Endothelial cell of hepatic sinusoid (primary cell): ENCODE measurements at regions not wholly inside any gene's neighbourhood (a gene's known extent, or its start where the extent isn't known, plus 50 kb on each side); places are given as distances from the start of the nearest gene placed in this dataset.
"Not testable (repeated sequence)": the region's sequence is repeated elsewhere in the genome, so short reads cannot be mapped to it uniquely, and the experiment has no call there.

Experiments used
- in situ Hi-C: cut with HindIII; loops from 2 replicates; pipeline ENCODE4 v1.10.0; 2017; ENCODE audit warnings: low sequenced_read_pairs

DNA sequence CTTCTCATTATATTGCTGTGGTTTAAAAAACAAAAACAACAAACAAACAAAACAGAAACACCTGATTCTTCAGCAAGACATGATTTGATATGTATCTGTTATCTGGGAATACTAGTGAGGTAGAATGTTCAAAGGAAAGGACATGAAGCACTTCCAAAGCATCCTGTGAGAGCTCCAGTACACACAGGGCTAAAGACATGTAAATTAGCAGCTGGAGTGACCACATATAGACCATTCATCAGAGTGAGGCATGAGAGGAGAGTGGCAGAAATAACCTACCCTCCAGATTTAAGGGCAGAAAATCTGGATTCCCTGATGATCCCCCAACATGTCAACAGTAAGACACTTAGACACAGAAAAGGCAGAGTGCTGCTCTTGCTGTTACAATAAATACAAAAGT lies 260.5 kb upstream of the CHRM3 start:
- in situ Hi-C loops: no loop called here

DNA sequence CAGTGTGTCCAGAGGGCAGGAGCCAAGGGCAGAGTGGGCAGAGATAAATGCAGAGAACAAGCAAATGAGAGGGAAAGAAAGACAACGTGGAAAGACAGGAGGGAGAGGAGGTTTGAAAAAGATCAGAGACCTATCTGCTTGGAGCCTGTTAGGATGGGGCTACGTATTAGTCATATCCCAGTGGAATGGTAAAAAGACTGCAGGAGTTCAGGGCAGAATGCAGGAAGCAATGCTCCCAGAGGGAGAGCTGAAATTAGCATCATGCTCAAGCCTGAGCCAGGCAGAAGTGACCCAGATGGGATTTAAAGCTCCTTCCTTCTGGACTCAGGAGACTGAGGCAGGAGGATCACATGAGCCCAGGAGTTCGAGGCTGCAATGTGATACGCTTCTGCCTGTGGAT lies 261.3 kb upstream of the CHRM3 start:
- in situ Hi-C loops: no loop called here

DNA sequence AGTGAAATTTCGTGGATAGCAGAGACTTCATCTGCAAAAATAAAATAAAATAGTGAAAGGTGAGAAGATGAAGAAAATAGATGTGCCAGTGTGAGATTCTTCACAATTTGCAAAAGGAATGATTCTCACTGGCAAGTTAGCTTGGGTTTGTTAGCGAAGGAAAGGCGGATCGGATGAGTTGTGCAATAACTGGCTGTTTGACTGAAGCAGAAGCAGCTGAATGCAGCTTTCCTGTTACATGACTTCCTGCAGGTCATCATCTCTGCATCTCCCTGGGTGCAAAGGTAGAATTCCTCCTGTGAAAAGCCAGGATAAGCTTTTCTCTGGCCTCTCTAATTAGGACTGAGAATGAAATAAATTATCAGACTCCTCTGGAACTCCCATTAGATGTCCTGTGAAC lies 263.1 kb upstream of the CHRM3 start:
- in situ Hi-C loops: loop anchor here (5.0 kb wide), 1 partner anchor 44 kb away; no protein-coding TSS in a partner anchor

DNA sequence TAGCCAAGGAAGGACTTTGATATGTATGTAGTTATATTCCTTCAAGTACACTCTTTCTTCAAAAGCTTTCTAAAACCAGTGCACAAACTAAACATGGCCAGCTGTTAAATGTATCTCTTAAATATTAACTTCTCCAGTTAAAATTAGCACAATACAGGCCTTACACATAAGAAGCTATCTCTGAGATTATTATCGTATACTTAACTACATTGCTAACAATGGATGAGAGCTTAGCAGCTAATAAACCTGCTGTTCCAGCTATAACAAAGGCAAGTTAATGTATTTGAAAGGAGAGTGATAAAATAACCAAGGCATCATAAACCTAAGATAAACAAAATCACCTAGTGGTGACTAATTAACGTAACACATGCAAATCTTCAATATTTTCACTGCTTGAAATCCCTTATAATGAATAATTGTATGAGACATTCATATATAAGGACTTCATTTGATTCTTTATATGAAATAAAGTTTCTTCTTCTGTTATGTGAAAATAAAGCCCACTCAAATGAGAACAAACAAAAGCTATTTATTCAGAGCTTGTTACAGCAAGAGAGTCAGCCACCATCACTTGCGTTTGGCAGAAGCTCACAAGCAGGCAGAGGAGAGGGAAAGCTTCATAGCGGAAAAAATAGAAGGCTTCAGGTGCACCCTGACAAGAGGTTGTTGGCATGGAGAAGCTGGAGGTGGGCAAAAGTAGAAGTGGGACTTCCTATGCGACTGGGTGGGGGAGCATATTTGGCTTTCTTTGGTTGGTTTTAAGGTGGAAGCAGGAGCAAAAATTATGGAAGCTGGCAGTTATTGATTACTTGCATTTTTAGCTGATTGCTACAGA lies 274.1 kb upstream of the CHRM3 start:
- in situ Hi-C loops: no loop called here

DNA sequence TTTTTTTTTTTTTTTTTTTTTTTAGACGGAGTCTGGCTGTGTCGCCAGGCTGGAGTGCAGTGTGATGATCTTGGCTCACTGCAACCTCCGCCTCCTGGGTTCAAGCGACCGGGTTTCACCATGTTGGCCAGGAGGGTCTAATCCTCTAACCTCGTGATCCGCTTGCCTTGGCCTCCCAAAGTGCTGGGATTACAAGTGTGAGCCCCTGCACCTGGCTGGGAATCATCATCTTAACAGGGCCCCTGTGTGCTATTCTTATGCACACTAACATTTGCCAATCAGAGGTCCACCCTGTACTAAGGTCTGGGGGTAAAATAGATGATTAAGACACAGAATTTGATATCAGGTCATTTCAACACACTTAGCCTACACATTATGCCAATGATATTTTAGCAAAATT lies 278.7 kb upstream of the CHRM3 start:
- in situ Hi-C loops: no loop called here

DNA sequence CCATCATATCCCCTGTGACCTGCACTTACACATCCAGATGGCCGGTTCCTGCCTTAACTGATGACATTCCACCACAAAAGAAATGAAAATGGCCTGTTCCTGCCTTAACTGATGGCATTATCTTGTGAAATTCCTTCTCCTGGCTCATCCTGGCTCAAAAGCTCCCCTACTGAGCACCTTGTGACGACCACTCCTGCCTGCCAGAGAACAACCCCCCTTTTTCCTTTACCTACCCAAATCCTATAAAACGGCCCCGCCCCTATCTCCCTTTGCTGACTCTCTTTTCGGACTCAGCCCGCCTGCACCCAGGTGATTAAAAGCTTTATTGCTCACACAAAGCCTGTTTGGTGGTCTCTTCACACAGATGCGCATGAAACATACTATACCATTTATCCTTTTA lies 279.7 kb upstream of the CHRM3 start:
- in situ Hi-C loops: not testable (repeated sequence)

DNA sequence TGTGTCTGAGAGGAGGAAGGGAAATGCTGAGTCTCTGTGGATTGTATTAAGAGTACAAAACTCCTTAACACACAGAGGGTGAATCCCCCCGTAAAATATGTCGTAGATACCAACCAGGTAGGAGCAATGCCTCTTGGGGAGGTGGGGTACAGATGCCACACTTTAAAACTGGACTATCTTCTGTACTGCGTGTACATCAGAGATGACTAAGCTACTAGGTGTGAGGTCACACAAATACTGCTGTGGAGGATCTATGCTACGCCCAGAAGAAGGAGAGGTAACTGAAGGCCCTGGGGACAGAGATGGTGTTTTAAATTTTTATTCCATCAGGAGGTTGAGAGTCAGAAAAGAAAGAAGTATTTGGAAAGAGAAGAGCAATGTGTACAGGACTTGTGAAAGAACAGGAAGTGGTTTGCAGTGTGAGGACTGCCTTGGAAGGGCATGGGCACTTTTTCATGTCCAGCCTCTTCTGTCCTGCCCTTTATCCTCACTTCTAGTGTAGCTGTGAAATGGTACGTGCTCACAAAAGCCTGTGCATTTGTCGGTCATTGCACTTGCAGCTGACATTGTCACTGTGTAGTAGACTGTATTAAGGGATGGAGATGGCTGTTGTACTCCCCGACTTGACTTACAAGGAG lies 287.8 kb upstream of the CHRM3 start:
- in situ Hi-C loops: no loop called here

DNA sequence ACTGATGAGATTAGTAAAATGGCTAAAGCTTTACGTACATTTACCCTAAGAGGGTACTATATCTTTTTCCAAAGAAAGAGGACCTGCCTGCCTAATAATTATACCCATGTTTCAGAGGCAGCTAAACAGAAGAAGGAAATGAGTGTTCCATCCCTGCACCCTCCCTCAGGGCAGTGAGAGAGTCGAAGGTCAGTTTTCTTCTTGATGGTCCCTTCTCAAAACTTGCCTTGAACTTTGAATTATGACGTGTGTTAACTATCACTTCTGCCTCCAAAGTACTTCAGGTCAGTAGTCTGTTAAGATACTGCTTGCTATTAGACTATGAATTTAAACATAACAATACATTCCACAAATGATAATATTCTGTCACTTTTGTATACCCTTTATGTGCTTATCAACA lies 294.8 kb upstream of the CHRM3 start:
- in situ Hi-C loops: no loop called here

DNA sequence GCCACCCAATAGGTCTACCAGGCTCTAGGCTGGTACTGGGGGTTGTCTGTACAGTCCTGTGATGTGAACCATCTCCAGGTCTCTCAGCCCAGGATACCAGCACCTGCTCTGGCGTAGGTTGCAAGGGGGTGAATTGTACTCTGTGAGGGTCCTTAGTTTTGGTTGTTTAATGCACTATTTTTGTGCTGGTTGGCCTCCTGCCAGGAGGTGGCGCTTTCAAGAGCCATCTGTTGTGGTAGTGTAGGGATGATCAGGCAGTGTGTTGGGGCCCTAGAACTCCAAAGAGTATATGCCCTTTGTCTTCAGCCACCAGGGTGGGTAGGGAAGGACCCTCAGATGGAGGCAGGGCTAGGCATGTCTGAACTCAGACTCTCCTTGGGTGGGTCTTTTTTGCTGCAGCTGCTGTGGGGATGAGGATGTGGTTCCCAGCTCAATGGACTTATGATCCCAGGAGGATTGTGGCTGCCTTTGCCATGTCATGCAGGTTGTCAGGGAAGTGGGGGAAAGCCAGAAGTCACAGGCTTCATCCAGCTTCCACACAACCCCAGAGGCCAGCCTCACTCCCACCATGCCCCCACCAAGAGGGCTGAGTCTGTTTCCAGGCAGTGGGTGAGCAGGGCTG lies 301.8 kb upstream of the CHRM3 start:
- in situ Hi-C loops: no loop called here

DNA sequence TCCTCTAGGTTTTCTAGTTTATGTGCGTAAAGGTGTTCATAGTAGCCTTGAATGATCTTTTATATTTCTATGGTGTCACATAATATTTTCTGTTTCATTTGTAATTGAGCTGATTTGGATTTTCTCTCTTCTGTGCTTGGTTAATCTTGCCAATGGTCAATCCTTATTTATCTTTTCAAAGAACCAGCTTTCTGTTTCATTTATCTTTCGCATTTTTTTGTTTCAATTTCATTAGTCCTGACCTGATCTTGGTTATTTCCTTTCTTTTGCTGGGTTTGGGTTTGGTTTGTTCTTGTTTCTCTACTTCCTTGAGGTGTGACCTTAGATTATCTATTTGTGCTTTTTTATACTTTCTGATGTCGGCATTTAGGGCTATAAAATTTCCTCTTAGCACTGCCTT lies 304.4 kb upstream of the CHRM3 start:
- in situ Hi-C loops: not testable (repeated sequence)

DNA sequence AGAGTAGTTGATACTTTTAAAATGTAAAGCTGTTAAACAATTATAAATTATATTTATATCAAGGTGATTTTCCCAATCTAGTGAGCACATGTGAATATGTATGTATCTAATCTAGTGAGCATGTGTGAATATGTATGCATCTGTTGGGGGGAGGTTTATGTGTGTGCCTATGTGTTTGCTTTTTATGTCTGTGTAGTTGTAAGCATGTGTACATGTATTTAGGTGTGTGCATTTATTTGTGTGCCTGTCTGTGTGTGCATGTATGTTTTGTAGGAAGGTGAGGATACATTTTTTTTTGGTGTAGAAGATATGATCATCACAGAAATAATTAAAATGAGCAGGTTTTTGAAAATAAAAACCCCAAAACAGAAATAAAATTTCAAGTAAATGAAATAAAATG lies 318.9 kb upstream of the CHRM3 start:
- in situ Hi-C loops: no loop called here

DNA sequence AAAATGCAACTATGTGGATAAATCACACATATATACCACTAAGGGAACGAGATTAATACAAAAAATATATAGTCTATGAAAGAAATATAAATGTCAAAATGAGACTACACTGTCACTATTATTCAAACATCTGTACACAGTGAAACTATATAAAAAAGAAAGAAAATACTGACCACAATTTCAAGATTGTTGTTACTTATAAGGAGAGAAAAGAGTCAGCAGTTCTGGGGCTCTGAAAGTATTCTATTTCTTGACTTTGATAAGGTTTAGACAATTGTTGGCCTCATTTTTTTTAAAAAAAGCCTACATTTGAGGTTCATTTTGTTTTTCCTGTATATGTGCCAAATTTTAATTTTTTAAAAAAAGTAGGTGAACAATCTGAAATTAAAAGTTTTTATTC lies 319.3 kb upstream of the CHRM3 start:
- in situ Hi-C loops: no loop called here

DNA sequence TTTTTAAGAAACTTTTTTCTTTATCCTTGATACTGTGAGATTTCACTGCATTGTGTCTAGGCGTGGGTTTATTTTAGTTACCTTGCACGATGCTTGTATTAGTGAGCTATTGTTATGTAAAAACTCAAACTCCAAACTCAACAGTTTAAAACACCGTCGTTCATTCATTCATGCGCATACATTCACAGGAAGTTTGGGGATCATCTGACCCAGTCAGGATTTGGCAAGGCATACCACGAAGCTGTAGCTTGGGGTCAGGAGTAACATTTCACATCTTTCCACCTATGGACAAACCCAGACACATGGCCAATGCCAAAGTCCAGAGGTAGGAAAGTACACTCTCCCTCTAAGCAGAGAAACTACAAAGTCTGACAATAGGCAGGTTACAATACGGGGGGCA lies 324.6 kb upstream of the CHRM3 start:
- in situ Hi-C loops: no loop called here

DNA sequence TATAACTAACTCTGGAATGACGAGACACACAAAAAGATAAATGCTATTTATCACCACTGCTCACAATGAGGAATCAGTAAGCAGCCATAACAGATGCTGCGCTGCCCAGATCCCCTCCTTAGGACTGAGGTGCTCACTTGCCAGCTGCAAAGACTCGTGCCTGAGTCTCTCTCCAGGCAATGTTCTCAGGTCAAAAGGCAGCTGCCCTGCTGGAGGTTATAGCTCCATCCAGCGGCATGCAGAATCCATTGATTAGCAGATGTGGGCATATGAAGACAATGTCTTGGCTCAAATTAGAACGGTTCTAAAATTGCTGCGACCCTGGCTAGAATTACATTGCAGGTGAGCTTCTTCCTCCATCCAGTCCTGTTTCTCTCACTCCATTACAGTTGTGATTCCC lies 328.2 kb upstream of the CHRM3 start:
- in situ Hi-C loops: no loop called here

DNA sequence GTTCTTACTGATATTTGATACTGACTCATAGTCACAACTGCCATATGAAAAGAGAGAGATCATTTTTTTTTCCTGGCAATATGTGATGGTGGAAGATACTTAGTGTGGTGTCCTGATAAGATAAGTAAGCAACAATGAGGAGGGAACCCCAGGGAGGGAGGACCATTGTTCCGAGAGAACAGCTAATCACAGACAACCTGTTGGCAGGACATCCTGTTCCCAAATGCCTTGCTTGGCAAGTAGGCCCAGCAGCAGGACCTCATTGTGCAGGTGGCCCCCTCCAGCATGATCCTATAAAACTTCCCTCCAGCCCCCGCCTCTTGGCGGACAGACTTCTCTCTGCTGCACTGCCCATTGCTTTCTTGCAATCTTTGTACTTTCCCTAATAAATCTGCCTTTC lies 329.4 kb upstream of the CHRM3 start:
- in situ Hi-C loops: no loop called here

DNA sequence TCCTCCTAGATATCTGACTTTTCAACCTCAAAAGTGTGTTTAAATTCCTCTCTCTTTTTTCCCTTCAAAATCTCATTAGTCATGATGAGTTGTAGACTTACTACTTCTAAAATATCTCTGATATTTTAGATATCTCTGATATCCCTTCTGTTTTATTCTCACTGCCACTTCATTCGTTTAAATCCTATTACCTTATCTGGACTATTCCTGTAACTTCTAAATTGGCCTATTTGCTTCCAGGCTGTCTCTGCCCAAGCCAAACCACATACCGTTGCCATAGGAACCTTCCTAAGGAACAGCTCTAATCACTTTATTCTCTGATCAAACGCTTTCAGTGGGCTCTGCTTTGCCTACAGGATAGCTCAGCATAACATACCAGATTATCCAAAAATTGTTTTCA lies 333.1 kb upstream of the CHRM3 start:
- in situ Hi-C loops: no loop called here

DNA sequence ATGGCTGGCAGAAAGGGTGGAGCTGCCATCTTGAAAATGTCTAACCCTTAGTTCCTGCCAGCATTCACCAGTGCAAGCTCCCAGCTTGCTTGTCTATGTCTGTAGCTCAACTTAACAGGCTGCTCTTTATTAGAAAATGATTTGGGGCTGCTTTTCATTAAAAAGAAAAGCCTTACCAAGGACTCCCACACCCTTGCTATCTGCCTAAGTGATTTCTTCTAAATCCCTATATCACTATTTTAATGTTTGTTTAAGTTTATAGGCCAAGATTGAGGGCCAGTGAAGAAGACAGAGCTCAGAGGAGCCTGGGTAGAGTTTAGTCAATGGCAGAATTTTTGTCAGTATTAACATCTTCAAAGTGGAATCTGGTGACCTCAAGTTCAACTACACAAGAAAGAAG lies 336.8 kb upstream of the CHRM3 start:
- in situ Hi-C loops: no loop called here

DNA sequence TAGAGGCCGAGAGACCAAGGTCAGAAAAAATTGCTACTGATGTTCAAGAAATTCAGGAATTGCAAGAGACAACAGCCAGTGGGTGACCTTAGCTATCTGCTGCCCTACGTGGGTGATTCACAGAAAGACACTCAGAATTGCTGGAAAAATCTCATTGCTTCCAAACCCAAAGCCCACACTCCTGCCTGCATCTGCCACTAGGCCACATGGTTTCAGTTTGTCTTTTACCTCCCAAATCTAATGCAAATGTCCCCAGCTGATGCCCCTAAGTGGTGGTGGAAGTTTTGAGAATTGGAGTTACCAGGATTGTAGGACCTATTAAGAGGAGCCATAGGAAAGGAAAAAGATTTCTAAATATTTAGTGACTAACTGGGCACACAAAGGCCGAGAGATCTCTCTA lies 341.5 kb upstream of the CHRM3 start:
- in situ Hi-C loops: no loop called here

DNA sequence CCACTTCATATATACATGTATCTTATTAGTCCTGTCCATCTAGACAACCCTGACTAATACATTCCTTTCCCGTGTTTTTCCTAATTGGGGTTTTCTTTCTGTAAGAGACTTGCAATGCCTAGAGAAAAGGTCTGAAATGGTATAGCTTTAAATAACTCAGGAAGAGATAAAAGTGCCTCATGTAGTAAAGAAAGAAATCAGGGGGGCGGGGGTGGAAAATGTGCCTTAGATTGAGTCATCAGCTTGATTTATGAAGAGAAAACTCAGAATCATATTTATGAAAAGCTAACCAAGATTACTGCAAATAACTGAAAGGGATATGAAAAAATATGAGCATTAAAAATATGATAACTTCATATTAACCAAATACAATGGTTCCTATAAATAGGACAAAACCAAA lies 345.8 kb upstream of the CHRM3 start:
- in situ Hi-C loops: no loop called here

DNA sequence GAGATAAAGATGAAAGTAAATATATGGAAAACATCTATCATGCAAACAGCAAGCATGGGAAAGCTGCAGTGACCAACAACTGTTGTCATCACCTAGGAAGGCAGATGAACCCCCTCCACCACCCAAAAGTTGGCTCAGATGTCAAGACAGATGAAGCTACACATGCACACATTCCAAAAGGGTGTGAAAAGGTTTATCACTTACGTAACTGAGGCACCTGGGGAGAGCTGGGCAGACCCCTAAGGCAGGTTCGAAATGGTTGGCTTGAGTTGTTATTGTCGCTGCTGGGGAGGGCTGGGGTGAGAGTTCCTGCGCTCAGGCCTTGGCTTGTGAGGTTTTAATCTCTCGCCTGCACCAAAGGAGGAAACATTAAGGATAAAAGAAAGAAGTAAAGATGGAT lies 355.1 kb upstream of the CHRM3 start:
- in situ Hi-C loops: no loop called here

DNA sequence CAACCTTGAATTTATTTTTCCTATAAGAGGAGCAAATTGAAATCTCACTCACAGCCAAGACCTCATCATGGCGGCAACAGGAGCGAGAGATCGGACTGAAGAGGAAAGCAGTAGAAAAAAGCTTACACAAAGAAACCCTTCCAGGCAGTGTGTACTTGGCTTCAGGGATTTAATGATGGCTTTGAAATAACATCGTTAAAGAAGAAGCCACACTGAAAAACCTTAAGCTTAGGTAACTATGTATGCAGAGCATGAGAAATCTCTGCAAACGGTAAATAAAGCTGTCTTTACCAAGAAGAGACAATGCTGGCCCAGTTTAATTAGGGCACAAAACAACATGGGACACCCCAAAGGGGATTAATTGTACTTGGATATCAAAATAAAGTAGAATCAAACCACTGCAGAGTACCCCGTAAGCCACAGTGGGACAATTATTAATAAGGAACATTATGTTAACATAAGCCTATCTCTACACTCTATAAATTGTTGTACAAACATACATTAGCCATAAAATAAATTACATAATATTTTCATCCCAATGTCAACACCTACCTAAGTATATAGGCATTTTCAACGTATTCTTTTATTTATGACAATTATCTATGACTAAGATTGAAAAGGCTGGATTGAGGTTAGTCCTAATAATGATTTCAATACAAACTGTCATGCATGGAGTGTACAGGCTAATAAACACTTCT lies 360.2 kb upstream of the CHRM3 start:
- in situ Hi-C loops: no loop called here

DNA sequence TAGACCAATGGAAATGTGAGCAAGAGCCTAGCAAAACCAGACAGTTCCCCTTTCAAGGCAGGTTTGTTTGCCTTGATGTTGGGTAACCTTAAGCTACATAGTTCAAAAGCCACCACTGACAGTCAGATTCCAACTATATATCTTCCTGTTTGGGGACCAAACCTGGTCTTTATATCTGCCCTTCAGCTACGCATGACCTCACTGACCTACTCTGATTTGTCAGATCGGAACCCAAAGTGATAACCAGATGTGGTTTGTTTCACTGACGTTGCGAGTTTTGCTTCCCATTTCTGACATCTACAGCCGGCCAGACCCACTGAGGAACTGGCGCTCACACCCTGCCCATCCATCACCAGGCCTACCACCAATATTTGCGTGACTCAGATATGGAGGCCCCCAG lies 361.1 kb upstream of the CHRM3 start:
- in situ Hi-C loops: no loop called here
